Epithelial cell of proximal tubule (primary cell): ENCODE measurements at regions not wholly inside any gene's neighbourhood (a gene's known extent, or its start where the extent isn't known, plus 50 kb on each side); places are given as distances from the start of the nearest gene placed in this dataset.
"Not testable (repeated sequence)": the region's sequence is repeated elsewhere in the genome, so short reads cannot be mapped to it uniquely, and the experiment has no call there.

ENCODE experiments used
- DNase-seq: peaks from one replicate; pipeline ENCODE4 v3.0.0-alpha.2; 2011; ENCODE audit warnings: low read depth
- H3K4me3 ChIP-seq: 2 replicates; pipeline ENCODE4 v1.5.1; 2011; ENCODE audit warnings: low read depth, mild to moderate bottlenecking, low read length
- CTCF ChIP-seq: conservative IDR thresholded peaks from 2 replicates; pipeline ENCODE4 v1.5.1; 2012; ENCODE audit warnings: low read depth, mild to moderate bottlenecking, low read length

GRCh38 chr6:81948861-81949260 lies 196.4 kb upstream of the TENT5A start:
- no peak overlapping the region for H3K4me3 ChIP-seq
- TF ChIP-seq CTCF, result no peak
- no peak for DNase-seq

GRCh38 chr6:81948196-81948595 lies 195.7 kb upstream of the TENT5A start:
- not testable (repeated sequence) for DNase-seq, H3K4me3 ChIP-seq

GRCh38 chr6:81944661-81945060 lies 192.2 kb upstream of the TENT5A start:
- no peak for TF ChIP-seq CTCF

GRCh38 chr6:81942842-81943241 lies 190.4 kb upstream of the TENT5A start:
- H3K4me3 ChIP-seq, DNase-seq: not testable (repeated sequence)

More at GRCh38 chr6:81944661-81945060, 192.2 kb upstream of the TENT5A start:
- DNase-seq, result no peak
- H3K4me3 ChIP-seq, result no peak overlapping the region

- no peak for DNase-seq
- no peak for TF ChIP-seq CTCF
- no peak overlapping the region for H3K4me3 ChIP-seq
Measured at GRCh38 chr6:81942067-81942370, 189.5 kb upstream of the TENT5A start.

GRCh38 chr6:81940451-81940985 lies 188.0 kb upstream of the TENT5A start:
- DNase-seq, result no peak
- no peak overlapping the region for H3K4me3 ChIP-seq
- no peak for TF ChIP-seq CTCF

GRCh38 chr6:81939766-81940165 lies 187.3 kb upstream of the TENT5A start:
- H3K4me3 ChIP-seq, result no peak overlapping the region
- no peak for TF ChIP-seq CTCF
- no peak for DNase-seq

- no peak overlapping the region for H3K4me3 ChIP-seq
- DNase-seq, result no peak
- no peak for TF ChIP-seq CTCF
Measured at GRCh38 chr6:81938991-81939732, 186.7 kb upstream of the TENT5A start.
